ENCODE measurements at regions not wholly inside any gene's neighbourhood (a gene's known extent, or its start where the extent isn't known, plus 50 kb on each side); places are given as distances from the start of the nearest gene placed in this dataset.

DNA sequence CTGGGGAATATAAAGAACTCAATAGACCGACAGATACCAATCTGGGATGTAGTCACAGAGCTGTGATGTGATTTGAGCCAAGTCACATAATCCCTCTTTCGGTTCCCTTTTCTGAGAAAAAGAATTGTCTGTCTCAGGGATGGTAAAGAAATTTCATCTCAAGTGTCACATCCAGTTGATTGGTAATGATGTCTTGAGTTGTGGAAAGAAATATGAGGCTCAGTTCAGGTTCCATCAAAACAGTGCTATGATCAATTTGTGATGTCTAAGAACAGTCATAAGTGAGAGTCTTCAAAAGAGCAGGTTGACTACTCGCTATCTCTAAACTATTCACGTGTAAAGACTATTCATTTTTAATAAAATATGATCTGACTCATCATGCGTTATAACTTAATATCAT is 223.3 kb downstream of the METTL4 start:
- DNase-seq (ENCODE audit: low read depth, low spot score): no peak

DNA sequence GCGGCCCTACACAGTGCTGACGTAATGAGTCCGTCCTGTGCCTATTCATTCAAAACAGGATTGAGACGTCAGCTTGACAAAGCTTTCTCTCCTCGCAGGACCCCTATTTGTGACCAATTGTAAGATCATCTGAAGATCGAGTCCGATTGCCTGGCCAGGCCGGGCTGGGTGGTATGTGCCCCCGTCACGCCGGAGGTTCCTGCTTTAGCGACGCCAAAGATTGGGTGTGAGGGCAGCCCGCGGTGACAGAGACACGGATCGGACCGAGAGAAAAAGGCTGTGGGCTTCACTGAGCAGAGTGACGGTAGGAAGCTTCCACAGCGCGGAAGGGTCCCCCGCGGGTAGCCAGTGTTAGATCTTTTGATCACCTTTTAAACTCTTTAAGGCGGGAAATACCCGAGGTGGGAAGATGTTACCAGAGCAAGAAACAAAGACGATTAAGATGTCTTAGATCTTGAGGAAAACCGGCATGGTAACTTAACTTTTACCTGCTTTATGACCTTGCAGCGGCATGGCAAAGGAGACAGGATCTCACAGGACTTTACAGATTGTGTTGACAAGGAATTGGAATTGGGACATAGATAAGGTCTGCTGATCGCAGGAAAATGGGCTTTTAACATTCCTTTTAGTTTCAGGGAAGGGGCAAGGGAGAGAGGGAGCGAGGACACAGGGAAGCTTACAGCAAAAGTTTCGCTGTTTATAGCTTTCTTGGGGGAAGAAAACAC is 220.0 kb downstream of the METTL4 start:
- no peak for DNase-seq (ENCODE audit: low read depth, low spot score)

DNA sequence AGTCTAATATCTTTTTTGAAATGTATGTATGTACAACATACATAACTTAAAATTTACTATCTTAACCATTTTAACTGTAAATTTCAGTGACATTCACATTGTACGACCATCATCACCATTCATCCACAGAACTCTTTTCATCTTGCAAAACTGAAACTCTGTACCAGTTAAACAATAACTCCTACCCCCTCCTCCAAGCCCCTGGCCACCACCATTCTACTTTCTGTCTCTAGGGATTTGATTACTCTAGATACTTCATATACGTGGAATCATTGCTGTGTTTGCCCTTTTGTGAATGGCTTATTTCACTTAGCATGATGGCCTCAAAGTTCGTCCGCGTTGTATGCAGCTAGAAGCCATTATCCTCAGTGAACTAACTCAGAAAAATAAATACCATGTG is 217.0 kb downstream of the METTL4 start:
- no peak for DNase-seq (ENCODE audit: low read depth, low spot score)

DNA sequence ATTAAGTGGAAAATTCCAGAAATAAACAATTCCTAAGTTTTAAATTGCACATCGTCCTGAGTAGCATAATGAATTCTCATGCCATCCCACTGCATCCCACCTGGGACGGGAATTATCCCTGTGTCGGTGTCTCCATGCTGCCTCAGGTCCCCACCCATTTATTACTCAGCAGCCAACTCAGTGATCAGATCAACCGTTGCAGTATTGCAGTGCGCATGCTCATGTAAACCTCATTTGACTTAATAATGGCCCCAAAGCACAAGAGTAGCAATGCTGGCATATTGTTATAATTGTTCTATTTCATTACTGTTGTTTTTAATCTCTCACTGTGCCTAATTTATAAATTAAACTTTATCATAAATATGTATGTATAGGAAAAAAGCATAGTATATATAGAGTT is 214.4 kb downstream of the METTL4 start:
- no peak for DNase-seq (ENCODE audit: low read depth, low spot score)

DNA sequence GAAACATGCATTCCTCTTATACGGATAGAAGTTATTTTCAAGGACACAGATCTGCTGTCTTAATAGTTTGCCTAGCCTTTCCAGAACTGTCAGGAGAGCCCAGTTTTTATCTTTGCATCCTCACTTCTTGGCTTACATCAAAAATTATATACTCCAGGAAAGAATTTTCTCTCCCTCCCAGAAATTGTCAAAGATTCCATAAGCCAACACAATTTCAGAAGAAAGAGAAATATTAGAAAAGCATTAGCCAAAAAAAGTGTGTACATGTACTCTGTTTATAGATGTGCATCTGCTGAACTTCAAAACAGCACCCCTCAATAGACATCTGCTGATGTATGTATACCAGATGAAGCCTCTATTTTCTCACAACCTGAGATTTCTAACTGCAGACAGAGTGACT is 210.4 kb downstream of the METTL4 start:
- no peak for DNase-seq (ENCODE audit: low read depth, low spot score)

DNA sequence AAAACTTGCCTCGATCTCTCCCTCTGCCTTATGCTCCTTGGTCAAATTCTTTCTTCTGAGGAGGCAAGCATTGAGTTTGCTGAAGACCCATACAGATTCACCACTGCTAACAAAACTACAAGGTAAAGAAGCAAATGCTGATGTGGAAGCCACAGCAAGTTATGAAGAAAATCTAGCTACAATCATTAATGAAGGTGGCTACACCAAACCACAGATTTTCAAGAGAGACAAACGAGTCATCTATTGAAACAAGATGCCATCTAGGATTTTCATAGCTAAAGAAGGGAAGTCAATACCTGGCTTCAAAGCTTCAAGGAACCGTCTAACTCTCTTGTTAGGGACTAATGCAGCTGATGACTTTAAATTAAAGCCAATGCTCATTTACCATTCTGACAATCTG is 203.2 kb downstream of the METTL4 start:
- DNase-seq (ENCODE audit: low read depth, low spot score): no peak

DNA sequence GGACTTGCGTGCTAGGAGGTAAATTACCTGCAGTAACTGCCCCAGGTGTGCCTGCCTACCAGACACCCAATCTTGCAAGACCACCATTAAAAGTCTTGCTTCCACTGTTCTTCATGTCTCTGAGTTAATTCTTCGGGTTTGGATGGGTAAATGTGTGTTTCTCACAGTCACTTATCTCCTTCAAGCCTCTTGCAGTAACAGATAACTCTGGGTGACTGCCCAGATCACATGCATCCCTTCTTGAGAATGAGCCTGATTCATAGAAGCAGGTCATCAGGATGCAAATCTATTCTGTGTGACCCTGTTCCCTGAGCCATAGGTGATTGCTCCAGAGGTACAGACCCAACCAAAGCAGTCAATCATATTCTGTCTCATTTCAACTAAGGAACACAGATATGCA is 194.6 kb downstream of the METTL4 start:
- no peak for DNase-seq (ENCODE audit: low read depth, low spot score)

DNA sequence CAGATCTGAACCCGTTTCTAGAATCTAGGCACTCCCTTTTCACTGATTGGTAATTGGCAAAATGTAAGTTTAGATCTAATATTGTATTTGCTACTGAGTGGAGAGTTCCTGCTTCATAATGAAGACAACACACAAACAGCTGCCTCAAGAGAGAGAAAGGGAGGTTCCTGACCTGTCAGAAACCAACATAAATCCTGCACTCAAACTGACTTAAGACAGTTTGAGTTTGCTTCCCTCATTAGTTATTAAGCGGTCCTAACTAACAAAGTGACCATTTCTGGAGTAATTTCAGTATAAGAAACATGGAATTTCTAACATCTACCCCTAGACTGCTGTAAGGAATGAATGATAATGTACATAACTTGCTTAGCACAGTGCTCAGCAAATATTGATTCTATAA is 191.2 kb downstream of the METTL4 start:
- DNase-seq (ENCODE audit: low read depth, low spot score): no peak

DNA sequence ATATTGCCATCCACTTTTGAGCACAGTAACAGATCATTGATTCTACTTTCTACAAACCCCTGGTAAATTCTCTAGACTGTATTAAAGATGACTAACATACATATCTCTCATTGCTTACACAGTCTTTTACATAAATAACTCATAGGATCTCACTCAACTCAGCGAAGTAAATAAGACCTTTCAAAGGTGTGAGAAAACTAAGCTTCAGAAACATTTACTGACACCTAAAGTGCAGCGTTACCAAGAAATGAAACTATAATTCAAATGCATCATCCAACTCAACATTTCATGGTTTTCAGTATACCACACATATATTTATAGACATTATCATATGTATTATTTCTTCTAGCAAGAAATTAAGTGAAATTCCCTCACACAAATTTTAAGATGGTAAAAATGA is 189.8 kb downstream of the METTL4 start:
- no peak for DNase-seq (ENCODE audit: low read depth, low spot score)

DNA sequence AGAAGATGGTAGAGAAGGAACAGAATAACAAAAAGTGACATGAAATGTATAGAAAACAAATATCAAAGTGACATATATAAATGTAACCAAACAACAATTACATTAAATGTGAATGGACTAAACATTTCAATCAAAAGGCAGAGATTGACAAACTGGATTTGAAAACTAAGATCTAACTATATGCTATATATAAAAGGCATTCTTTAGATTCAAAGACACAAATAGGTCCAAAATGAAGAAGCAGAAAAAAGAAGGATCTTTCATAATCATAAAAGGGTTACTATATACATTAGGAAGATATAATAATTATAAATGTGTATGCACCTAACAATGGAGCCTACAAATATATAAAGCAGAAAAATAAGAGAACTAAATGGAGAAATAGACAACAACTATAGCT is 183.7 kb downstream of the METTL4 start:
- no peak for DNase-seq (ENCODE audit: low read depth, low spot score)

DNA sequence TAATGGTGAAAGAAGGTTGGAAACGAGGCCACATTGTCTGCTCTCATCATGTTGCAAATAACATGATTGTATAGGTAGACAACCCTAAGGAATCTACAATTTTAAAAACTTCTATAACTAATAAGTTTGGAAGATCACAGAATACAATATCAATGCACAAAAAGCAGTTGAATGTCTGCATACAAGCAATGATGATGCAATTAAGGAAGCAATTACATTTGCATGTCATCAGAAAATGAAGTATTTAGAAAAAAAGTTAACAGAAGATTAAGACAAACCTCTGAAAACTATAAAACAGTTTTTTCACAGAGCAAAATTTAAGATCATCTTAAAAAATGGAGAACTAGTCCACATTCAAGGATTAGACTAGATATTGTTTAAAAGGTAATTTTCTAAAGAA is 181.1 kb downstream of the METTL4 start:
- DNase-seq (ENCODE audit: low read depth, low spot score): no peak

DNA sequence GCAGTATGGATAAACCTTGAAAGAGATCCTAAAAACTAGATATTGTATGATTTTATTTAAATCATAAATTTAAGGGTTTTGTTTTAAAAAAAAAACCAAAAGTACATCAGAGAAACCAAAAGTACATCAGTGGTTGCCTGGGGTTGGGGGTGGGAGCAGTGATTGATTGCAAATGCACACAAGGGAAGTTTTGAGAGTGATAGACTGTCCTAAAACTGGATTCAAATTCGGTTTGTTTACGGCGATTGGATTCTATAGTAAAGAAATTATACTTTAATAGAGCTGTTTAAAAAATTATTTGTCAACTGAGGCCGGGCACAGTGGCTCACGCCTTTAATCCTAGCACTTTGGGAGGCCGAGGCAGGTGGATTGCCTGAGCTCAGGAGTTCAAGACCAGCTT is 179.8 kb downstream of the METTL4 start:
- DNase-seq (ENCODE audit: low read depth, low spot score): no peak

DNA sequence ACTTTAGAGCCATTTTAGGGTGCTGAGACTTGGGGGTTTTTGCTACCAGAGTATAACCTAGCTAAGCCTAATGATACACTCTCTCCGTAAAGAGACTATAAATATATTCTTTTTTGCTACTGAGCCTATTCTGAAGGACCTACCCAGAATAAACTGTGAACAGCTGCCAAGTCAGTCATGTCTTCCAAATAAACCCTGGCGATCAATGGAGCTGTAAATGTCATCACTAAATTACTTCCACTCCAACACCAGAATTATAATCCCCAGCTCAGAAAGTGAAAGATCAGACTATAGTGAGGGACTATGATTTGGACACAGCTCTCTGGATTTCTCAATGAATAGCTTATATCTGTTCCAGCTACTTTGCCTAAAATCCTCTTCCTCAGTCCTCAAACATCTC is 178.9 kb downstream of the METTL4 start:
- DNase-seq (ENCODE audit: low read depth, low spot score): no peak

DNA sequence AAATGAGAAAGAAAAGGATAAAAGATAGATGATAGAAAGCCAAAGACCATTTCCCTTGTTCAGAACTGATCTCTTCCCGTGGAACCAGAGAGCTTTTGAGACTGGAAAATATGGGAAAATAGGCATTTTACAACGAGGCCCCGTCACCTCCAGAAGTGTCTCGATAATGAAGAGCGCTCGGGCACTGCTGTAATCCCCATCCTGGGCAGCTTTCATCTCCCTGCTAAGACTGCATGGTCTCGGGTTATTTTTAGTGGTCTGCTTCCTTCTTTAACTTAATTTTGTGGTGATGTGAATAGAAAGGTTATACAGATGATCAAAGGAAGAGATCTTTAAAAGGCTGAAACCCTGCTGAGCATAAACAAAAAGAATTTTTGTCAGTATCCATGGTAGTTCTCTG is 176.6 kb downstream of the METTL4 start:
- no peak for DNase-seq (ENCODE audit: low read depth, low spot score)

DNA sequence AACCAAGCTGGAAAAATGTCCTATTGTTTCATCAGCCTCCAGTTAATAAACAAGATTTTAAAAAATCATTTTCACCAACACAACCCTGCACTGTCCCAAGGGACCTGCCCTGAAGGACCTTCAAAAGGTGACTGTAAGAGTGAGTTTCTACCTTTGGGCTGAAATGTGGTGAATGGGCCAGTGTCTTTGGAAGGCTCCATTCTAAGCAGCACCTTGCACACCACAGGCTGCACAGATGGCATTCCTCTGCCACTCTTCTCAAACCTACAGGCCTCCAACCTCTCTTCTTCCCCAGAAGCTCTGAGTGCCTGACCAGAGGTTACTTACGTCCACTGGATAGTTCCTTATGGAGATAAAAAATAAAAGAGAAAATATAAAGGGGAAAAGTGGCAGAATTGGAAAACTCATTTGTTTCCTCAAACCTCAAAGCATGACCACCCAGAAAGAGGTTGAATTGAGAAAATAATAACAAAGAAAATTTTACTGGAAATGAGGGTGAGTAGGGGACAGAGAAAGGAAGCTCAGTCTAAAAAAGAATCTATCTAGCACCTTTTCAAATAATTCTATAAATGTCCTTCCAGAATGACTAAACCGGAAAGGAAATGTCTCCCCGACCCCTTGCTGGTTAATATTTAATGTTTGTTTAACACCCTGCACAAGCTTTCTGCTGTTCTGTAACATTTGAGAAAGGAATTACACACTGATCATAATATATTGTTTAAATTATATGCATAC is 175.7 kb downstream of the METTL4 start:
- no peak for DNase-seq (ENCODE audit: low read depth, low spot score)

DNA sequence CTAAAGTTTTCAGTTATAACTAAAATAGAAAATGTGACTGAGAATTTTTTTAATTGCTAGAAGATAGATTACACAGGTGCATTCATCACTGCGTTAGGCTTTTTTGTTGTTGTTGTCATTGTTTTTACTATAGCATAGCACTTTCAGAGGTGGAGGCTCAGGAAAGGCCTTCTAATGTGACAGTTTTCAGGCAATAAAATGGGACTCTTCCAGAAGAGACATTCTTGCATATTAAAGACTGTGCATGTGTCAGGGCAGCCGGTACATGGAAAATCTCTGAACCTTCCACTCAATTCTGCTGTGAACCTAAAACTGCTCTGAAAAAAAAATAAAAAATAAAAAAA is 175.2 kb downstream of the METTL4 start:
- DNase-seq (ENCODE audit: low read depth, low spot score): no peak

DNA sequence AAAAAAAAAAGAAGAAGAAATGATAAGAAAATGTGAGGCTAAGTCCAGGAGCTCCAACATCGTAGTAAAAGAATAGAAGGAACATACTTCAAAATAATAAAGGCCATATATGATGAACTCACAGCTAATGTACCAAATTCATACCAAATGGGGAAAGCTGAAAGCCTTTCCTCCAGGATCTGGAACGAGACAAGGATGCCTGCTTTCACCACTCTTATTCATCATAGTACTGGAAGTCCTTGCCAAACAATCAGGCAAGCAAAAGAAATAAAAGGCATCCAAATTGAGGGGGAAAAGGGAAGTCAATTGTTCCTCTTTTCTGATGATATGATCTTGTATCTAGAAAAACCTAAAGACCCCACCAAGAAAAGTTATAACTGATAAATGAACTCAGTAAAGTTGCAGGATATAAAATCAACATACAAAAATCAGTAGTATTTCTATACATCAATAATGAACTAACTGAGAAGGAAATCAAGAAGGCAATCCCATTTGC is 170.6 kb downstream of the METTL4 start:
- DNase-seq (ENCODE audit: low read depth, low spot score): no peak

DNA sequence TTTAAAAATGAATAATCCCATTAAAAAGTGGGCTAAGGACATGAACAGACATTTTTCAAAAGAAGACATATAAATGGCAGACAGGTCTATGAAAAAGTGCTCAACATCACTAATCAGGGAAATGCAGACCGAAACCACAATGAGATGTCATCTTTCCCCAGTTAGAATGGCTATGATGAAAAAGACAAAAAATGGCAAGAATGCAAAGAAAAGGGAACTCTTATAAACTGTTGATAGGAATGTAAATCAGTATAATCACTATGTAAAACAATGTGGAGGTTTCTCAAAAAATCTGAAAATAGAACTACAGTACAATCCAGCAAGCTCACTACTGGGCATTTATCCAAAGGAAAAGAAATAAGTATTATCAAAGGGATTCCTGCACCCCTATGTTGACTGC is 169.2 kb downstream of the METTL4 start:
- no peak for DNase-seq (ENCODE audit: low read depth, low spot score)

DNA sequence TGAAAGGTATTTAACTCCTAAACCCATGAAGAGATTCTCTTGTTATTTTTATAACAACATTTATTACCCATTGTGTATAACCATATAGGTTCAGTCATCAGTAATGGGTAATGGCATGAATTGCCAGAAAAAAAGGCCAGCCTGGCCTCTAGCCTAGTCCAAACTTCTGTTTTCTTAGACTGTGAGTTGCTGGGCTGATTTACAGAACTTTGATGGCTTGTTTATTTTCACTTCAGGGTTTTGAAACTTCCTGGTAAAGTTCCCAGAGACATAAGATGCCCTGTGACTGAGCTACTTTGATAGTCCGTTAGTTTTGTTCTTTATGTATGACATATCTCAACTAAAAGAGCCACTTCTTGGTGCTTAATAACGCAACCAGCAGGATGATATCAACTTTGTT is 164.8 kb downstream of the METTL4 start:
- no peak for DNase-seq (ENCODE audit: low read depth, low spot score)

DNA sequence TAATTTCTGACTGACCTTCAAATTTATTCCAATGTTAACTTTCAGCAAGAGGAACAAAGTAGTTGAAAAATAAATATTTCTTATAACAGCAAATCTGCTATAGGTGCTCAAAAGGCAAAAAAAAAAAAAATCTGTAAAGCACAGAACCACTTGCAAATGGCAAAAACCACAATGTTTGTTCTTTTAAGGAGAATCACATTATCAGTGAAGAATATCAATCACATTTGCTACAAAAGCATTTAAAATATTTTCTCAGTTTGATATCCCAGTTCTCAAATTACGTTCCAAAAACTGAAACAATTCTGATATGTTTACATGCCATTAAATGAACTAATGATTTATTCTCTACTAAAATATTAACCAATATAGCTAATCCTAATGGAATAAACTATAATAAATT is 163.3 kb downstream of the METTL4 start:
- DNase-seq (ENCODE audit: low read depth, low spot score): no peak

DNA sequence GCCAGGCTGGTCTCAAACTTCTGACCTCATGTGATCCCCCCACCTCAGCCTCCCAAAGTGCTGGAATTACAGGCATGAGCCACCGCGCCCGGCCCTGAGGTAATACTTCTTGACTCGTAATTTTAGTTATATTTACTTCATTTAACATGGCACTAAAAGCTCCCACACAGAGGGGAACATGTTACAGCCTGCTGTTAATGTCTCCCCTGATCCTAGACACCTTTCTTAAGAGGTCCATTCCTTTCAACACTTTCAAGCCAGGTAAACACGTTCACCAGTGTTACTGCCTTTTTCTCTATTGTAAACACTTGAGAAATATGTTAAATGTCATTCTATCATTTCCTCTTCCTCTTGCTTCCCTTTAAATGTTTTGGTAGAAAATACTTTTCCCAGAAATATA is 161.4 kb downstream of the METTL4 start:
- DNase-seq (ENCODE audit: low read depth, low spot score): no peak

DNA sequence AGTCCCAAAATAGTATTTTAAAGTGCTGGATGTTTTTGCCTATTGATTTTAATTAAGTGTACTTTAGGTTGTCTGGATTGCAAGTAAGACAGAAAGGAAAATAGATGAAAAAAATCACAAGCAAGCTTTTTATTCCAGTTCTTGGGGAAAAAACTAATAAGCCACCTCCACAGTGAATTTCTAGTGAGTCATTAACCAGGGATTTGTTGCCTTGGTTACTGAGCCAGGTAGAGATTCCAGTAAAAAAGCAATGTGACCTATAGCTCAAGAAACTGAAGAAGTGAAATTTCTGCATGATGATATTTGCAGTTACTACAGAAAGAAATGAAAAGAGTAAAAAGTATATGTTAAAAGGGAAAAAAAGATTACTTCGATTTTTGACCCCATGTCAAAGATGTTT is 160.6 kb downstream of the METTL4 start:
- no peak for DNase-seq (ENCODE audit: low read depth, low spot score)

DNA sequence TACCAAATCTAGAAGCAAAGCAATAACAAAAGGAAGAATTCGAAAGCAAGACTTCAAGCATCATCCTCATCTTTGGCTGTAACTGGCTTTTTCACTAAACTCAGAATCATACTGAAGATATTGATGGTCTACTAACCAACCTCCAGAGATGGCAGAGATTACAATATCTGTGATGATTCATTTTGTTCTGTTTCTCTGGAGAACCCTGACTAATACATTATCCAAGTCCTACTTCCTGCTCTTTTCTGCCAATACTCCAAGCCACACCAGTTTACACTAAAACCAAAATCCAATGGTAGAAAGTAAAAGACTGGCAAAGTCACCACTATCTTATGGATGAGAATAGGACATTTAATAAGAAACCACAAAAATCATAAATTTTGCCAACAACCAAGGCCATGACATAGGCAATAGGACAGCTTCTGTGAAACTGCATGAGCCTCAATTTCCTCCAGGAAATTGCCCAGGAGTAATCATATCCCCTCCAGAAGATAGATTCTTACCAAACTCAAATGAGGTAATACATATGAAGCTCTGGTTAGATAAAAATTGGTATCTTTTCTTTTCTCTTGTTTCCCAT is 159.8 kb downstream of the METTL4 start:
- DNase-seq (ENCODE audit: low read depth, low spot score): no peak

All from activated CD4-positive, CD25-positive, alpha-beta regulatory T cell treated with anti-CD3 and anti-CD28 coated beads, Interleukin-2, amount 50 U/mL, for 16 hours (primary cell).